ENCODE measurements at regions not wholly inside any gene's neighbourhood (a gene's known extent, or its start where the extent isn't known, plus 50 kb on each side); places are given as distances from the start of the nearest gene placed in this dataset.

- H3K4me1 ChIP-seq (ENCODE audit: low read depth), result no peaks in the 10 kb centered on the region
- no peaks in the 10 kb centered on the region for H3K9me3 ChIP-seq (ENCODE audit: low read depth)
- no peaks in the 10 kb centered on the region for H3K27me3 ChIP-seq
- H3K4me3 ChIP-seq, result no peak overlapping the region
- no peak for TF ChIP-seq CTCF (IDR thresholded peaks at IDR 0.05; ENCODE audit: low read depth, low read length)
- DNase-seq (ENCODE audit: low read depth in 1 of 2, low spot score in 1 of 2), result no peak
- no peak overlapping the region for H3K27ac ChIP-seq
- no peaks in the 10 kb centered on the region for H3K36me3 ChIP-seq
These were observed 749.5 kb upstream of the ACVR2A start for GRCh38 chr2:147095376-147095775.

- Histone ChIP-seq H3K4me3 (no peak overlapping the region), H3K4me1 (ENCODE audit: low read depth) (no peaks in the 10 kb centered on the region), H3K9me3 (ENCODE audit: low read depth) (no peaks in the 10 kb centered on the region), H3K27me3 (no peaks in the 10 kb centered on the region), H3K27ac (no peak overlapping the region), H3K36me3 (no peaks in the 10 kb centered on the region)
- DNase-seq (ENCODE audit: low read depth in 1 of 2, low spot score in 1 of 2), result no peak
- no peak for TF ChIP-seq CTCF (IDR thresholded peaks at IDR 0.05; ENCODE audit: low read depth, low read length)
These were observed 750.8 kb upstream of the ACVR2A start for GRCh38 chr2:147094077-147094476.

GRCh38 chr2:147092266-147092665 lies 752.6 kb upstream of the ACVR2A start:
- H3K36me3 ChIP-seq, result no peaks in the 10 kb centered on the region
- DNase-seq (ENCODE audit: low read depth in 1 of 2, low spot score in 1 of 2), result no peak
- no peaks in the 10 kb centered on the region for H3K27me3 ChIP-seq
- H3K4me3 ChIP-seq, result no peak overlapping the region
- TF ChIP-seq CTCF (IDR thresholded peaks at IDR 0.05; ENCODE audit: low read depth, low read length), result no peak
- H3K4me1 ChIP-seq (ENCODE audit: low read depth), result no peaks in the 10 kb centered on the region
- no peaks in the 10 kb centered on the region for H3K9me3 ChIP-seq (ENCODE audit: low read depth)
- H3K27ac ChIP-seq, result no peak overlapping the region

- Histone ChIP-seq H3K27ac (no peak overlapping the region), H3K36me3 (no peaks in the 10 kb centered on the region), H3K9me3 (ENCODE audit: low read depth) (no peaks in the 10 kb centered on the region), H3K27me3 (no peaks in the 10 kb centered on the region), H3K4me1 (ENCODE audit: low read depth) (no peaks in the 10 kb centered on the region), H3K4me3 (no peak overlapping the region)
- no peak for DNase-seq (ENCODE audit: low read depth in 1 of 2, low spot score in 1 of 2)
- no peak for TF ChIP-seq CTCF (IDR thresholded peaks at IDR 0.05; ENCODE audit: low read depth, low read length)
These were observed 753.4 kb upstream of the ACVR2A start for GRCh38 chr2:147091448-147091847.

- Histone ChIP-seq H3K4me1 (ENCODE audit: low read depth) (no peaks in the 10 kb centered on the region), H3K27me3 (no peaks in the 10 kb centered on the region), H3K9me3 (ENCODE audit: low read depth) (no peaks in the 10 kb centered on the region), H3K4me3 (no peak overlapping the region), H3K27ac (no peak overlapping the region), H3K36me3 (no peaks in the 10 kb centered on the region)
- no peak for TF ChIP-seq CTCF (IDR thresholded peaks at IDR 0.05; ENCODE audit: low read depth, low read length)
- no peak for DNase-seq (ENCODE audit: low read depth in 1 of 2, low spot score in 1 of 2)
These were observed 756.0 kb upstream of the ACVR2A start for GRCh38 chr2:147088871-147089270.

GRCh38 chr2:147086715-147087114 lies 758.1 kb upstream of the ACVR2A start:
- no peaks in the 10 kb centered on the region for H3K36me3 ChIP-seq

More at GRCh38 chr2:147086715-147087114, 758.1 kb upstream of the ACVR2A start:
- H3K27ac ChIP-seq, result no peak overlapping the region
- H3K4me3 ChIP-seq, result no peak overlapping the region
- H3K9me3 ChIP-seq (ENCODE audit: low read depth), result no peaks in the 10 kb centered on the region
- no peaks in the 10 kb centered on the region for H3K27me3 ChIP-seq
- no peak for DNase-seq (ENCODE audit: low read depth in 1 of 2, low spot score in 1 of 2)
- TF ChIP-seq CTCF (IDR thresholded peaks at IDR 0.05; ENCODE audit: low read depth, low read length), result no peak
- H3K4me1 ChIP-seq (ENCODE audit: low read depth), result no peaks in the 10 kb centered on the region
